ENCODE measurements at regions not wholly inside any gene's neighbourhood (a gene's known extent, or its start where the extent isn't known, plus 50 kb on each side); places are given as distances from the start of the nearest gene placed in this dataset.

DNA sequence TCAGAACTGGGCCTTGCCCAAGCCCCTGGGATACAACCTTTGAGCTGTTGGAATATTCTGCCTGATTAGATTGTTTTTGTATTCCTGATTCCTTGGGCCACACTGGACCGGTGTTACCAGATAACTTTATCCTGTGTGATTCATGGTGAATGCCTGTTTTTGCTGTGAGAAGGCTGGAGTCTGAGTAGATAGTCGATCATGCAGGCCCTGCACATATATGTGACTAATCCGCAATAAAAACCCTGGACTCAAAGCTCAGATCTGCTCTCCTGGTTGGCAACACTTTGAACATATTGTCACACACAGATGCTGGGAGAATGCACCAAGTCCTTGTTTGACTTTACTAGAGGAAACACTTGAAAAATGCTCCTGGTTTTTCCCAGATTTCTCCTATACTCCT lies 183.9 kb upstream of the MBL2 start:
- Histone ChIP-seq H3K18ac (ENCODE audit: insufficient read length, low read depth, low read length) (no peak overlapping the region), H3K4me2 (ENCODE audit: insufficient read depth, insufficient read length, low read length) (no peak overlapping the region), H2AK5ac (ENCODE audit: insufficient read length, low read length) (no peak overlapping the region), H4K5ac (ENCODE audit: insufficient read length, low read depth, low read length) (no peak overlapping the region), H3K4ac (ENCODE audit: low read depth, low read length) (no peak overlapping the region), H3K9ac (ENCODE audit: extremely low read depth, insufficient read length, low read length) (no peak overlapping the region), H3K14ac (ENCODE audit: insufficient read depth, low read length) (no peak overlapping the region), H2BK12ac (ENCODE audit: insufficient read length, low read depth, low read length) (no peak overlapping the region), H3K23ac (ENCODE audit: insufficient read length, low read depth, low read length) (no peak overlapping the region), H3K23me2 (ENCODE audit: insufficient read length, low read depth, low read length, poor library complexity, severe bottlenecking) (no peaks in the 10 kb centered on the region), H4K20me1 (ENCODE audit: control insufficient read depth, insufficient read depth, insufficient read length) (no peaks in the 10 kb centered on the region), H3K4me1 (ENCODE audit: insufficient read depth, low read length) (no peaks in the 10 kb centered on the region; the same call in 1 of the 2 replicates), H3T11ph (ENCODE audit: low read length) (no peak overlapping the region), H3K9me3 (ENCODE audit: control insufficient read depth, low read depth, low read length) (no peaks in the 10 kb centered on the region), H4K8ac (replicated peaks; ENCODE audit: insufficient read length, low read depth, low read length) (no peak overlapping the region), H2BK5ac (ENCODE audit: insufficient read length, low read length) (no peak overlapping the region), H3K79me2 (ENCODE audit: insufficient read depth, low read length) (no peaks in the 10 kb centered on the region), H4K91ac (ENCODE audit: insufficient read length, low read depth, low read length) (no peak overlapping the region), H2BK15ac (ENCODE audit: low read depth, low read length) (no peak overlapping the region), H2BK20ac (ENCODE audit: low read depth, low read length, poor library complexity, severe bottlenecking) (no peak overlapping the region), H2AFZ (ENCODE audit: low read length) (no peak overlapping the region), H3K27ac (ENCODE audit: insufficient read length, low read depth, low read length) (no peak overlapping the region), H2BK120ac (ENCODE audit: low read depth, low read length, poor library complexity, severe bottlenecking) (no peak overlapping the region), H3K27me3 (ENCODE audit: insufficient read depth, low read length) (no peaks in the 10 kb centered on the region), H3K56ac (ENCODE audit: insufficient read length, low read depth, low read length) (no peak overlapping the region), H3K79me1 (ENCODE audit: insufficient read depth, low read depth, low read length, poor library complexity, severe bottlenecking) (no peaks in the 10 kb centered on the region)
- Mint-ChIP-seq H3K27ac (peak overlapping the region; percentile 41 to 89 (median 89); a peak in 4 of 7 replicates), H3K4me1 (peaks cover 20 to 31% of the 10 kb centered on the region in 2 experiments), H3K4me3 (no peak overlapping the region; a peak in 1 of 5 replicates), H3K36me3 (ENCODE audit: insufficient read depth in 1 of 3, low read depth in 3 of 3) (peaks cover 7 to 19% (median 13%) of the 10 kb centered on the region in 3 experiments; a peak in 5 of 7 replicates), H3K9me3 (no peaks in the 10 kb centered on the region; a peak in 3 of 5 replicates), H3K27me3 (ENCODE audit: low read depth) (no peaks in the 10 kb centered on the region)
- no peak for DNase-seq
- TF ChIP-seq, protein P1, sequence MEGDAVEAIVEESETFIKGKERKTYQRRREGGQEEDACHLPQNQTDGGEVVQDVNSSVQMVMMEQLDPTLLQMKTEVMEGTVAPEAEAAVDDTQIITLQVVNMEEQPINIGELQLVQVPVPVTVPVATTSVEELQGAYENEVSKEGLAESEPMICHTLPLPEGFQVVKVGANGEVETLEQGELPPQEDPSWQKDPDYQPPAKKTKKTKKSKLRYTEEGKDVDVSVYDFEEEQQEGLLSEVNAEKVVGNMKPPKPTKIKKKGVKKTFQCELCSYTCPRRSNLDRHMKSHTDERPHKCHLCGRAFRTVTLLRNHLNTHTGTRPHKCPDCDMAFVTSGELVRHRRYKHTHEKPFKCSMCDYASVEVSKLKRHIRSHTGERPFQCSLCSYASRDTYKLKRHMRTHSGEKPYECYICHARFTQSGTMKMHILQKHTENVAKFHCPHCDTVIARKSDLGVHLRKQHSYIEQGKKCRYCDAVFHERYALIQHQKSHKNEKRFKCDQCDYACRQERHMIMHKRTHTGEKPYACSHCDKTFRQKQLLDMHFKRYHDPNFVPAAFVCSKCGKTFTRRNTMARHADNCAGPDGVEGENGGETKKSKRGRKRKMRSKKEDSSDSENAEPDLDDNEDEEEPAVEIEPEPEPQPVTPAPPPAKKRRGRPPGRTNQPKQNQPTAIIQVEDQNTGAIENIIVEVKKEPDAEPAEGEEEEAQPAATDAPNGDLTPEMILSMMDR (conservative IDR thresholded peaks at IDR 0.05): no peak
- no CpG with 5 or more reads among the region's 3 CpGs for WGBS (ENCODE audit: extremely low coverage, insufficient read length, low lambda C conversion rate)
